ENCODE measurements at regions not wholly inside any gene's neighbourhood (a gene's known extent, or its start where the extent isn't known, plus 50 kb on each side); places are given as distances from the start of the nearest gene placed in this dataset.

GRCh38 chr1:233561708-233562426 is 52.0 kb upstream of the KCNK1 start:
- TF ChIP-seq POLR2A (IDR thresholded peaks at IDR 0.05; ENCODE audit: low read length) = no peak
- no peak for TF ChIP-seq GATA1 (IDR thresholded peaks at IDR 0.05; ENCODE audit: low read depth, low read length)

Data from erythroblast (primary cell).